ENCODE measurements at regions not wholly inside any gene's neighbourhood (a gene's known extent, or its start where the extent isn't known, plus 50 kb on each side); places are given as distances from the start of the nearest gene placed in this dataset.

DNA sequence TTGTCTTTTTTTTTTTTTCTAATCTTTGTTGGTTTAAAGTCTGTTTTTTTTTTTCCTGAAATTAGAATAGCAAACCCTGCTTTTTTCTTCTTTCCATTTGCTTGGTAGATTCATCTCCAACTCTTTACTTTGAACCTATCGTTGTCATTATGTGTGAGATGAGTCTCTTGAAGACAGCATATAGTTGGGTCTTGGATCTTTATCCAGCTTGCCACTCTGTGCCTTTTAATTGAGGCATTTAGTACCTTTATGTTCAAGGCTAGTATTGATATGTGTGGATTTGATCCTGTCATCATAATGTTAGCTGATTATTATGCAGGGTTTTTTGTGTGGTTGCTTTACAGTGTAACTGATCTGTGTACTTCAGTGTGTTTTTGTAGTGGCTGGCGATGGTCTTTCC lies 383.8 kb downstream of the MAN2A1 start:
- ATAC-seq (no peak), DNase-seq (no peak)
- H3K9me3 ChIP-seq, result no peaks in the 10 kb centered on the region
- H3K36me3 ChIP-seq, result no peaks in the 10 kb centered on the region
- intact Hi-C loops (cut with DNase I; ENCODE audit: low total_unique reads), result no loop called here
- in situ Hi-C loops (cut with MboI; ENCODE audit: low sequenced_read_pairs in 4 of 4), result no loop called here
- TF ChIP-seq, protein P1, sequence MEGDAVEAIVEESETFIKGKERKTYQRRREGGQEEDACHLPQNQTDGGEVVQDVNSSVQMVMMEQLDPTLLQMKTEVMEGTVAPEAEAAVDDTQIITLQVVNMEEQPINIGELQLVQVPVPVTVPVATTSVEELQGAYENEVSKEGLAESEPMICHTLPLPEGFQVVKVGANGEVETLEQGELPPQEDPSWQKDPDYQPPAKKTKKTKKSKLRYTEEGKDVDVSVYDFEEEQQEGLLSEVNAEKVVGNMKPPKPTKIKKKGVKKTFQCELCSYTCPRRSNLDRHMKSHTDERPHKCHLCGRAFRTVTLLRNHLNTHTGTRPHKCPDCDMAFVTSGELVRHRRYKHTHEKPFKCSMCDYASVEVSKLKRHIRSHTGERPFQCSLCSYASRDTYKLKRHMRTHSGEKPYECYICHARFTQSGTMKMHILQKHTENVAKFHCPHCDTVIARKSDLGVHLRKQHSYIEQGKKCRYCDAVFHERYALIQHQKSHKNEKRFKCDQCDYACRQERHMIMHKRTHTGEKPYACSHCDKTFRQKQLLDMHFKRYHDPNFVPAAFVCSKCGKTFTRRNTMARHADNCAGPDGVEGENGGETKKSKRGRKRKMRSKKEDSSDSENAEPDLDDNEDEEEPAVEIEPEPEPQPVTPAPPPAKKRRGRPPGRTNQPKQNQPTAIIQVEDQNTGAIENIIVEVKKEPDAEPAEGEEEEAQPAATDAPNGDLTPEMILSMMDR (IDR thresholded peaks at IDR 0.05 in 4 of 5, conservative IDR thresholded peaks at IDR 0.05 in 1 of 5), result no peak
- TF ChIP-seq POLR2A (IDR thresholded peaks at IDR 0.05), result no peak
- H3K4me1 ChIP-seq, result no peaks in the 10 kb centered on the region
- H3K27ac ChIP-seq, result no peak overlapping the region
- no peaks in the 10 kb centered on the region for H3K27me3 ChIP-seq
- H3K4me3 ChIP-seq, result no peak overlapping the region

DNA sequence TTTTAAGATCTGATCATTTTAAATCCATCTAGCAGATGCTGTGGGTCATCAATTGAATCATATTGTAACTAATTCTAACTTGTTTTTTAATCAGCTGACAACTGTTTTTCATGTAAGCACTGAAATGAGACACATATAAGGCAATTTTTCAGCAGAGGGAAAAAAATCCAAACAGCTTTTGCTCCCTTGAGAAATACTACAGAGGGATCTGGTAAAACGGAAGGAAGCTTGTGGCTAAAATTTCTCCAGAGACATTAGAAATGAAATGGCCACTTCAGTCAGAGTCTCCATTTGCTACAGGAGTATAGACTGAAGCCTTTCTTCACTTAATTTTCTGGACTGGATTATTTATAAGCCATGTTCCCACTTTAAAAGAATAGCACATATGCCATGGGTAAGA lies 385.9 kb downstream of the MAN2A1 start:
- DNase-seq, result no peak
- TF ChIP-seq, protein P1 (IDR thresholded peaks at IDR 0.05 in 4 of 5, conservative IDR thresholded peaks at IDR 0.05 in 1 of 5), result no peak
- no peak for TF ChIP-seq POLR2A (IDR thresholded peaks at IDR 0.05)
- no peak overlapping the region for H3K4me3 ChIP-seq
- in situ Hi-C loops (cut with MboI; ENCODE audit: low sequenced_read_pairs in 4 of 4), result no loop called here
- H3K27me3 ChIP-seq, result no peaks in the 10 kb centered on the region
- H3K27ac ChIP-seq, result no peak overlapping the region
- ATAC-seq, result no peak
- H3K36me3 ChIP-seq, result no peaks in the 10 kb centered on the region
- intact Hi-C loops (cut with DNase I; ENCODE audit: low total_unique reads), result no loop called here
- H3K9me3 ChIP-seq, result no peaks in the 10 kb centered on the region
- H3K4me1 ChIP-seq, result no peaks in the 10 kb centered on the region

- DNase-seq, result no peak
- no peak overlapping the region for H3K27ac ChIP-seq
These were observed 387.4 kb downstream of the MAN2A1 start for GRCh38 chr5:110077147-110077546.

DNA sequence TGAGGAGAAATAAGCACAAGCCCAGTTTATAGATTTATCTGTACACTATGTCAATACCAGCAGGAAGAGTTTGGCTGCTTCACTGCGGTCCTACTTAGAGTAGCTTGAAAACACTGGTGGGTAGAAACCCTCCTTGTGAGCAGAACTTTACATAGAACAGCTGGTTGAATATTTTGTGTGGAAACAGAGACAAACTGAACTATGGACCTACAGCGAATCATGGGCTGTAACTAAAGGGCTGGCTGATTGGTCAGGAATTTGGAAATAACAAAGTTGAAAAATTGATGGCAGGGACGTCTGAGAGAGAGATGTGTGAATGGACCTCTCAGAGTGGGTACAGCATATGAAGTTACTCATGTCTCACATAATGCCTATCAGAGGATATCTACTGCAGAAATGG lies 392.5 kb downstream of the MAN2A1 start:
- in situ Hi-C loops (cut with MboI; ENCODE audit: low sequenced_read_pairs in 4 of 4), result no loop called here
- TF ChIP-seq, protein P1 (IDR thresholded peaks at IDR 0.05 in 4 of 5, conservative IDR thresholded peaks at IDR 0.05 in 1 of 5), result no peak
- TF ChIP-seq POLR2A (IDR thresholded peaks at IDR 0.05), result no peak
- H3K27ac ChIP-seq, result no peak overlapping the region

More at GRCh38 chr5:110077147-110077546, 387.4 kb downstream of the MAN2A1 start:
- ATAC-seq, result no peak
- Histone ChIP-seq H3K9me3 (no peaks in the 10 kb centered on the region), H3K27me3 (no peaks in the 10 kb centered on the region), H3K4me3 (no peak overlapping the region), H3K4me1 (no peaks in the 10 kb centered on the region), H3K36me3 (no peaks in the 10 kb centered on the region)
- intact Hi-C loops (cut with DNase I; ENCODE audit: low total_unique reads), result no loop called here
- in situ Hi-C loops (cut with MboI; ENCODE audit: low sequenced_read_pairs in 4 of 4), result no loop called here
- no peak for TF ChIP-seq POLR2A (IDR thresholded peaks at IDR 0.05)
- TF ChIP-seq, protein P1 (IDR thresholded peaks at IDR 0.05 in 4 of 5, conservative IDR thresholded peaks at IDR 0.05 in 1 of 5), result no peak

GRCh38 chr5:110082863-110083262 lies 393.1 kb downstream of the MAN2A1 start:
- Histone ChIP-seq H3K4me3 (no peak overlapping the region), H3K9me3 (no peaks in the 10 kb centered on the region), H3K27me3 (peaks cover 0 to 4% (median 0%) of the 10 kb centered on the region in 3 donors), H3K4me1 (no peaks in the 10 kb centered on the region), H3K36me3 (no peaks in the 10 kb centered on the region), H3K27ac (no peak overlapping the region)
- DNase-seq (no peak), ATAC-seq (no peak)
- in situ Hi-C loops (cut with MboI; ENCODE audit: low sequenced_read_pairs in 4 of 4), result no loop called here
- intact Hi-C loops (cut with DNase I; ENCODE audit: low total_unique reads), result no loop called here
- TF ChIP-seq POLR2A (IDR thresholded peaks at IDR 0.05), result no peak
- TF ChIP-seq, protein P1 (IDR thresholded peaks at IDR 0.05 in 4 of 5, conservative IDR thresholded peaks at IDR 0.05 in 1 of 5), result no peak

More for the DNA sequence above, 392.5 kb downstream of the MAN2A1 start:
- no peaks in the 10 kb centered on the region for H3K9me3 ChIP-seq
- H3K36me3 ChIP-seq, result no peaks in the 10 kb centered on the region
- DNase-seq (no peak), ATAC-seq (no peak)
- intact Hi-C loops (cut with DNase I; ENCODE audit: low total_unique reads), result no loop called here
- H3K4me1 ChIP-seq, result no peaks in the 10 kb centered on the region
- peaks cover 0 to 2% (median 0%) of the 10 kb centered on the region in 3 donors for H3K27me3 ChIP-seq
- no peak overlapping the region for H3K4me3 ChIP-seq
